Memory B cell (primary cell): ENCODE measurements at regions not wholly inside any gene's neighbourhood (a gene's known extent, or its start where the extent isn't known, plus 50 kb on each side); places are given as distances from the start of the nearest gene placed in this dataset.
"Not testable (repeated sequence)": the region's sequence is repeated elsewhere in the genome, so short reads cannot be mapped to it uniquely, and the experiment has no call there.

Source experiments
- ATAC-seq: fragments of 150-1000 bp; cut with Tn5 transposase; 2 replicates; pipeline ENCODE4 v1.10.0; 2021; ENCODE audit warnings: low read depth, mild to moderate bottlenecking, moderate library complexity
- DNase-seq, 2 donors: peaks; one replicate each; pipeline ENCODE4 v3.0.0; 2022; ENCODE audit warnings: low spot score in 2 of 2
- H3K27ac Mint-ChIP-seq: one replicate; pipeline ENCODE4 v1.8.0; 2022; ENCODE audit warnings: mild to moderate bottlenecking, moderate library complexity, mixed read lengths
- H3K27me3 Mint-ChIP-seq: one replicate; pipeline ENCODE4 v1.8.0; 2022; ENCODE audit warnings: mixed read lengths
- H3K36me3 Mint-ChIP-seq: one replicate; pipeline ENCODE4 v1.8.0; 2022; ENCODE audit warnings: mild to moderate bottlenecking, mixed read lengths
- H3K4me1 Mint-ChIP-seq: one replicate; pipeline ENCODE4 v1.8.0; 2022; ENCODE audit warnings: mixed read lengths
- H3K4me3 Mint-ChIP-seq: one replicate; pipeline ENCODE4 v1.8.0; 2022; ENCODE audit warnings: mild to moderate bottlenecking, moderate library complexity, mixed read lengths
- H3K9me3 Mint-ChIP-seq: one replicate; pipeline ENCODE4 v1.8.0; 2022; ENCODE audit warnings: mixed read lengths

DNA sequence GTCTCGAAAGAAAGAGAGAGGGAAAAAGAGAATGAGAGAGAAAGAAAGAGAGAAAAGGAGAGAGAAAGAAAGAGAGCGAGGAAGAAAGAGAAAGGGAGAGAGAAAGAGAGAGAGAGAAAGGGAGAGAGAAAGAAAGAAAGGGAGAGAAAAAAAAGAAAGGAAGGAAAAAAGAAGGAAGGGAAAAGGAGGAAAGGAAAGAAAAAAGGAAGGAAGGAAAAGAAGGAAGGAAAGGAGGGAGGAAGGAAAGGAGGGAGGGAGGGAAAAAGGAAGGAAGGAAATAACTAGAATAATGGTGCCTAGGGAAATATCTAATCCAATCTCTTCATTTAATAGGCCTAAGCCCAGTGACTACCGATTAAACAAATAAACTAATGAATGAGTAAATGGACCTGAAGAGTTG, 85.4 kb upstream of the LYZL1 start:
- DNase-seq (no peak), ATAC-seq (no peak)
- Mint-ChIP-seq H3K9me3 (peaks cover 3% of the 10 kb centered on the region), H3K4me1 (no peaks in the 10 kb centered on the region), H3K27me3 (peaks cover 6% of the 10 kb centered on the region), H3K36me3 (no peaks in the 10 kb centered on the region), H3K4me3 (no peak overlapping the region), H3K27ac (no peak overlapping the region)

- ATAC-seq (no peak), DNase-seq (no peak)
- Mint-ChIP-seq H3K9me3 (peaks cover 3% of the 10 kb centered on the region), H3K36me3 (no peaks in the 10 kb centered on the region), H3K27me3 (peaks cover 6% of the 10 kb centered on the region), H3K27ac (no peak overlapping the region), H3K4me1 (no peaks in the 10 kb centered on the region), H3K4me3 (no peak overlapping the region)
Observed at GRCh38 chr10:29204070-29204800, 84.6 kb upstream of the LYZL1 start.

- DNase-seq (no peak), ATAC-seq (no peak)
- no peak overlapping the region for H3K4me3 Mint-ChIP-seq
- H3K36me3 Mint-ChIP-seq, result no peaks in the 10 kb centered on the region
- H3K27ac Mint-ChIP-seq, result no peak overlapping the region
- H3K27me3 Mint-ChIP-seq, result peaks cover 6% of the 10 kb centered on the region
- no peaks in the 10 kb centered on the region for H3K4me1 Mint-ChIP-seq
- H3K9me3 Mint-ChIP-seq, result peaks cover 3% of the 10 kb centered on the region
Observed at GRCh38 chr10:29205787-29206186, 83.1 kb upstream of the LYZL1 start.

DNA sequence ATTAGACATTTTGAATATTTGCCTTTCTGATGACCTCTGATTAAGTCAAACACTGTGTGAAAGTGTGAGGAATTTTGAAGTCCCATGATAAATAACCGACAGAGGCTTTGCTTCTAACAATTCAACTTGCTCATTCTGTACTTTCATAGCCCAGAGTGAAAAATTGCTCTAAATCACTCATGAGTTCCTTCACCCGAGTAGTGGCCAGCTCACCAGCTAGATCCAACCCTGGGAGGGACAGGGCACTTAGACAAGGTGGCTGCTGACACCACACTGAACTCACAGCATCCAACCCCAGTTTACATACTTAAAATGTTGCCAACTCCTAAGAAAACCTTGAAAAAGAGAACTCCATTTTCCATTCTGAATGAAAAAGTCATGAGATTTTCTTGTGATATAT, 80.0 kb upstream of the LYZL1 start:
- Mint-ChIP-seq H3K27me3 (no peaks in the 10 kb centered on the region), H3K4me3 (no peak overlapping the region), H3K9me3 (no peaks in the 10 kb centered on the region), H3K27ac (no peak overlapping the region), H3K4me1 (no peaks in the 10 kb centered on the region), H3K36me3 (no peaks in the 10 kb centered on the region)
- ATAC-seq (no peak), DNase-seq (no peak)

DNA sequence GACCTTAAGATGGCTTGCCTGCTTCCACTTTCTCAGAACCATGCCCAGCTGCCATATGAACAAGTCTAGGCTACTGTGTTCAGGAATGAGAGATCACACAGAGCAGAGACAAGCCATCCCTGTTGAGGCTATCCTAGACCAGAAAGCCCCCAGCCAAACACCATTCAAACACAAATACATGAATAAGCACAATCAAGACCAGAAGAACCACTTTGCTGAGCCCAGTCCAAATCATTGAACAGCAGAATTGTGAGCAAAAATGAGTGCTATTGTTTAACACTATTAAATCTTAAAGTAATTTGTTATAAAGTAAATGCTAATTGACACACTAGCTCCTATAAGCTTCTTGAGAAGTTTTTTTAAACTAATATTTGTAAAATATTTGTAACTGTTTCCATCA, 79.0 kb upstream of the LYZL1 start:
- DNase-seq, result no peak
- Mint-ChIP-seq H3K36me3 (no peaks in the 10 kb centered on the region), H3K4me1 (no peaks in the 10 kb centered on the region), H3K27me3 (no peaks in the 10 kb centered on the region), H3K9me3 (no peaks in the 10 kb centered on the region), H3K27ac (no peak overlapping the region), H3K4me3 (no peak overlapping the region)
- ATAC-seq, result no peak

- ATAC-seq, result no peak
- Mint-ChIP-seq H3K27ac (no peak overlapping the region), H3K9me3 (no peaks in the 10 kb centered on the region)
Observed at GRCh38 chr10:29210266-29210868, 78.5 kb upstream of the LYZL1 start.

DNA sequence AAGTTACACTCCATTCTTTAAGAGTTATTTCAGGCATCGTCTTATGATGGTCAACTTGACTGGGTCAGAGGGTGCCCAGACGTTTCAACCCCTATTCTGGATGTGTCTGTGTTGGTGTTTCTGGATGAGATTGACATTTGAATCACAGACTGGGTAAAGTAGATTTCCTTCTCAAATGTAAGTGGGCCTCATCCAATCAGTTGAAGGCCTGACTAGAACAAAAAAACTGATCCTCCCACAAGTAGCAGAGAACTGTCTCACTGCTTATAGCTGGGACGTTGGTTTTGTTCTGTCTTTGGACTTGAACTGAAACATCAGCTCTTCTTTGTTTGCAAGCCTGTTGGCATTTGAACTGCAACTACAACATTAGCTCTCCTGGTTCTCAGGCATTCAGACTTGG, 76.3 kb upstream of the LYZL1 start:
- no peak for DNase-seq
- no peak overlapping the region for H3K27ac Mint-ChIP-seq
- no peaks in the 10 kb centered on the region for H3K36me3 Mint-ChIP-seq
- no peak for ATAC-seq
- no peaks in the 10 kb centered on the region for H3K27me3 Mint-ChIP-seq
- no peaks in the 10 kb centered on the region for H3K4me1 Mint-ChIP-seq
- H3K4me3 Mint-ChIP-seq, result no peak overlapping the region
- H3K9me3 Mint-ChIP-seq, result no peaks in the 10 kb centered on the region

More at GRCh38 chr10:29210266-29210868, 78.5 kb upstream of the LYZL1 start:
- H3K4me1 Mint-ChIP-seq, result no peaks in the 10 kb centered on the region
- H3K36me3 Mint-ChIP-seq, result no peaks in the 10 kb centered on the region
- H3K27me3 Mint-ChIP-seq, result no peaks in the 10 kb centered on the region
- H3K4me3 Mint-ChIP-seq, result no peak overlapping the region
- DNase-seq, result no peak

DNA sequence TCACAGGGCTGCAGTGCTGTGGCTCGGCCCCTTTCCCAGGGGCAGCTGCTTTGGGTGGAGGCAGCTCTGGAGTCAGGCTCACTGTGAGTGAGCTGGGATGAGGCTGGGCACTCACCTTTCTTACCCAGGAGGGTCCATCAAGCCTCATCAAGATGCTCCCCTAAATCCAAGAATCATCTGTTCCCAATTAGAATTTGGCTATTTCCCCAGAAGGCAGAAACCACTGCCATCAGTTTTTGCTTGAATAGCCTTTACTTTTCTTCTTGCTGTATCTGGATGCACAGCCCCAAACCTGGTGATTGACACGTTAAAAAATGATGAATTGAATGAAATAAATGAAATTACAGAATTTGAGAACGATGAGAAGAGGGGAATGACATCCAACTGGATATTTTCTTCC, 74.3 kb upstream of the LYZL1 start:
- Mint-ChIP-seq H3K9me3 (no peaks in the 10 kb centered on the region), H3K27ac (no peak overlapping the region), H3K27me3 (no peaks in the 10 kb centered on the region), H3K36me3 (no peaks in the 10 kb centered on the region), H3K4me1 (no peaks in the 10 kb centered on the region), H3K4me3 (no peak overlapping the region)
- no peak for ATAC-seq
- no peak for DNase-seq

GRCh38 chr10:29217292-29217738, 71.6 kb upstream of the LYZL1 start:
- H3K36me3 Mint-ChIP-seq, result no peaks in the 10 kb centered on the region
- no peak overlapping the region for H3K4me3 Mint-ChIP-seq
- no peaks in the 10 kb centered on the region for H3K4me1 Mint-ChIP-seq
- peaks cover 2% of the 10 kb centered on the region for H3K27me3 Mint-ChIP-seq
- ATAC-seq, result no peak
- peaks cover 4% of the 10 kb centered on the region for H3K9me3 Mint-ChIP-seq
- no peak for DNase-seq
- no peak overlapping the region for H3K27ac Mint-ChIP-seq

DNA sequence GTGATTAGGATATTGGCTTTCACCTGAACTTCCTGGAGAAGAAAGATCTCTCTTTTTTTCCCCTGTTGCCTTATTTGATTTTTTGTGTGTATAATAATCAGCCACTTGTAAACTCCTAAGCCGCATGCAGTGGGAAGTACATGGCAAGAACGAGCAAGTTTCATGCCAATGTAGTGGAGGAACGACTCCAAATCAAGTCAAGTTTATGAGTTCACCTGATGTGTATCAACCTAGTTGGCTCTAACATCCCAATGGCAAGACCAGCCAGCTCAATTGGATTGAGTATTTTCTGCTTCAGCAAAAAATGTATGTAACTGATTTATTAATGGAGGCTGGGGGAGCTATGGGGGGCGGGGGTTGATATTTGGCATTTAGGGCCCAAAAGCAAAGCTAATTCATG, 65.5 kb upstream of the LYZL1 start:
- no peak overlapping the region for H3K4me3 Mint-ChIP-seq
- no peaks in the 10 kb centered on the region for H3K36me3 Mint-ChIP-seq
- ATAC-seq, result no peak
- peaks cover 3% of the 10 kb centered on the region for H3K4me1 Mint-ChIP-seq
- H3K27ac Mint-ChIP-seq, result no peak overlapping the region
- DNase-seq, result no peak
- H3K27me3 Mint-ChIP-seq, result peaks cover 2% of the 10 kb centered on the region
- peaks cover 5% of the 10 kb centered on the region for H3K9me3 Mint-ChIP-seq

GRCh38 chr10:29224631-29225030, 64.2 kb upstream of the LYZL1 start:
- Mint-ChIP-seq H3K4me1 (peaks cover 3% of the 10 kb centered on the region), H3K36me3 (no peaks in the 10 kb centered on the region), H3K27ac (no peak overlapping the region)

DNA sequence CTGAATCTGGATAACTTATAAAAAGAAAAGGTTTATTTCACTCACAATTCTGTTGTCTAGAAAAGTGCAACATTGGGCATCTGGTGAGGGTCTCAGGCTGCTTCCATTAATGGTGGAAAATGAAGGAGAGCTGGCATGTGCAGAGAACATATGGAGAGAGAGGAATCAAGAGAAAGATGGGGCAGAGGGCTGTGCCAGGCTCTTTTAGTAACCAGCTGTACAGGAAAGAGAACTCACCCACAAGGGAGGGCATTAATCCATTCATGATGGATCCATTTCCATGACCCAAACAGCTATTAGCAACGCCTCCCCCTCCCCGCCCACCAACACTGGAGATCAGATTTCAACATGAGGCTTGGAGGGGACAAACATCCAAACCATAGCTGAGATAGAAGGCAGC, 61.7 kb upstream of the LYZL1 start:
- DNase-seq, result no peak
- no peaks in the 10 kb centered on the region for H3K36me3 Mint-ChIP-seq
- no peak overlapping the region for H3K27ac Mint-ChIP-seq
- no peak overlapping the region for H3K4me3 Mint-ChIP-seq
- peaks cover 3% of the 10 kb centered on the region for H3K4me1 Mint-ChIP-seq
- peaks cover 5% of the 10 kb centered on the region for H3K9me3 Mint-ChIP-seq
- no peak for ATAC-seq
- peaks cover 8% of the 10 kb centered on the region for H3K27me3 Mint-ChIP-seq

More at GRCh38 chr10:29224631-29225030, 64.2 kb upstream of the LYZL1 start:
- Mint-ChIP-seq H3K9me3 (peaks cover 5% of the 10 kb centered on the region), H3K4me3 (no peak overlapping the region), H3K27me3 (peaks cover 2% of the 10 kb centered on the region)
- no peak for ATAC-seq
- DNase-seq, result no peak

DNA sequence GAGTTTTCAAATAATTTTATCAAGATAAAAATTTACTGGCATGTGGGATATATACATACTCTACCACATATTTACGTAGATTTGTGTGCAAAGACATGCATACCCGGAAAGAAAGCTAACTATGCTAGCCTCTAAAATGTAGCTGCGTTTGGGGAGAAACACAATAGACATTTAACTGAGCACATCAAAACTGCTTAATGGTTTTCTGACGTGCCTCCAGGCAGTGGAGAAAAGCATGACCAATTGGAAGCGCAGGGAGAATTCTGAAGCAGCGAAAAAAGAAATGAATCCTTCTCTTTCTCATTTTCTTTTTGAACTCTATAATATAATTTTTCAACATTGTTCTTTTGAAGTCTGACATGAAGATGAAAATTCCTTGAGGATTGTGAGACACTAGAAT, 60.3 kb upstream of the LYZL1 start:
- Mint-ChIP-seq H3K4me1 (peaks cover 3% of the 10 kb centered on the region), H3K27me3 (peaks cover 7% of the 10 kb centered on the region), H3K36me3 (no peaks in the 10 kb centered on the region), H3K27ac (no peak overlapping the region), H3K4me3 (no peak overlapping the region), H3K9me3 (peaks cover 3% of the 10 kb centered on the region)
- no peak for DNase-seq
- ATAC-seq, result no peak

DNA sequence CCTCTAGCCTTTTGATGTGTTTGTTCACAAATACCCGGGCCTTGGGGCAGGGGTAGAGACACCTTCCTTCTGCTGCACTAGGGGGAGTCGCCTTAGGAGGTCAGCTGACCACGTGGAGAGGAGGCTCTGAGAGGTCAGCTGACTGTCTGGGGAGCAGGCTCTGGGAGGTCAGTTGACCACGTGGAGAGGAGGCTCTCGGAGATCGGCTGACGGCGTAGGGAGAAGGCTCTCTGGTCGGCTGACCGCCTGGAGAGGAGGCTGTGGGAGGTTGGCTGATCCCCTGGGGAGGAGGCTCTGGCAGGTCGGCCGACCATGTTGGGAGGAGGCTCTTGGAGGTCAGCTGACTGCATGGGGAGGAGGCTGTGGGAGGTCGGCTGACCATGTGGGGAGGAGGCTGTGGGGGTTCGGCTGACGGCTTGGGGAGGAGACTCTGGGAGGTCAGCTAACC, 59.6 kb upstream of the LYZL1 start:
- DNase-seq (no peak), ATAC-seq (no peak)
- Mint-ChIP-seq H3K4me1 (no peaks in the 10 kb centered on the region), H3K4me3 (no peak overlapping the region), H3K9me3 (peaks cover 3% of the 10 kb centered on the region), H3K36me3 (no peaks in the 10 kb centered on the region), H3K27ac (no peak overlapping the region), H3K27me3 (peaks cover 7% of the 10 kb centered on the region)

DNA sequence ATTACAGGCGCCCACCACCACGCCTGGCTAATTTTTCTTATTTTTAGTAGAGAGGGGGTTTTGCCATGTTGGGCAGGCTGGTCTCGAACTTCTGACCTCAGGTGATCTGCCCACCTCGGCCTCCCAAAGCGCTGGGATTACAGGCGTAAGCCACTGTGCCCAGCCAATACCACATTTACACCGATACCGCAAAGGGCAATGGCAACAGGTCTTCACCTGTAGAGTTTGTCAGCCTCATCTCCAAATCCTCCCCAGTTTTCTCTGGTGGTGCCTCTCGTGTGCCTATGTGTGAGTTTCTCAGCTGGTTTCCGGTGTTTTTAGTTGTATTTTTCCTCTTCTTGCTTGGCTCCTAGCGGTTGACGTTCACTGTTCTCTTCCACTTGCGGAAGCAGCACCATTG, 52.0 kb upstream of the LYZL1 start:
- not testable (repeated sequence) for H3K9me3 Mint-ChIP-seq, H3K4me3 Mint-ChIP-seq, DNase-seq, ATAC-seq, H3K36me3 Mint-ChIP-seq, H3K27ac Mint-ChIP-seq, H3K27me3 Mint-ChIP-seq, H3K4me1 Mint-ChIP-seq
